Activated CD4-positive, alpha-beta T cell treated with anti-CD3 and anti-CD28 coated beads, Interleukin-2, amount 50 U/mL, for 24 hours (primary cell): ENCODE measurements at regions not wholly inside any gene's neighbourhood (a gene's known extent, or its start where the extent isn't known, plus 50 kb on each side); places are given as distances from the start of the nearest gene placed in this dataset.
"Not testable (repeated sequence)": the region's sequence is repeated elsewhere in the genome, so short reads cannot be mapped to it uniquely, and the experiment has no call there.

Experiments used
- DNase-seq, 2 donors: peaks; one replicate each; pipeline ENCODE4 v3.0.0-alpha.2; 2020; ENCODE audit warnings: low read depth in 1 of 2, low spot score in 1 of 2

GRCh38 chr3:104198131-104198530 is 1168.6 kb upstream of the ALCAM start:
- DNase-seq = no peak

- DNase-seq = no peak
Observed at GRCh38 chr3:104206925-104207324, 1159.8 kb upstream of the ALCAM start.

GRCh38 chr3:104214277-104214676 is 1152.4 kb upstream of the ALCAM start:
- no peak for DNase-seq

GRCh38 chr3:104214937-104215336 is 1151.8 kb upstream of the ALCAM start:
- DNase-seq = no peak

GRCh38 chr3:104219046-104219445 is 1147.7 kb upstream of the ALCAM start:
- not testable (repeated sequence) for DNase-seq

- DNase-seq = no peak
Observed at GRCh38 chr3:104234442-104235194, 1132.1 kb upstream of the ALCAM start.

GRCh38 chr3:104244680-104245220 is 1122.0 kb upstream of the ALCAM start:
- DNase-seq = no peak

- DNase-seq = no peak
Observed at GRCh38 chr3:104245261-104245660, 1121.4 kb upstream of the ALCAM start.

- no peak for DNase-seq
Observed at GRCh38 chr3:104245981-104246380, 1120.7 kb upstream of the ALCAM start.

GRCh38 chr3:104257486-104257885 is 1109.2 kb upstream of the ALCAM start:
- no peak for DNase-seq

- DNase-seq = no peak
Observed at GRCh38 chr3:104263477-104263876, 1103.2 kb upstream of the ALCAM start.

GRCh38 chr3:104266219-104266618 is 1100.5 kb upstream of the ALCAM start:
- DNase-seq = not testable (repeated sequence)

GRCh38 chr3:104269771-104270170 is 1096.9 kb upstream of the ALCAM start:
- no peak for DNase-seq

- no peak for DNase-seq
Observed at GRCh38 chr3:104273046-104273649, 1093.6 kb upstream of the ALCAM start.

- DNase-seq = no peak
Observed at GRCh38 chr3:104275199-104275598, 1091.5 kb upstream of the ALCAM start.

- DNase-seq = no peak
Observed at GRCh38 chr3:104279617-104280016, 1087.1 kb upstream of the ALCAM start.

- no peak for DNase-seq
Observed at GRCh38 chr3:104281713-104282112, 1085.0 kb upstream of the ALCAM start.

GRCh38 chr3:104286645-104287044 is 1080.1 kb upstream of the ALCAM start:
- no peak for DNase-seq

GRCh38 chr3:104291437-104291851 is 1075.3 kb upstream of the ALCAM start:
- no peak for DNase-seq

- no peak for DNase-seq
Observed at GRCh38 chr3:104291878-104292277, 1074.8 kb upstream of the ALCAM start.

GRCh38 chr3:104297617-104298016 is 1069.1 kb upstream of the ALCAM start:
- no peak for DNase-seq

GRCh38 chr3:104298662-104299061 is 1068.0 kb upstream of the ALCAM start:
- DNase-seq = no peak

- DNase-seq = no peak
Observed at GRCh38 chr3:104316118-104316517, 1050.6 kb upstream of the ALCAM start.
